Caco-2 (cell line): ENCODE measurements at regions not wholly inside any gene's neighbourhood (a gene's known extent, or its start where the extent isn't known, plus 50 kb on each side); places are given as distances from the start of the nearest gene placed in this dataset.

Source experiments
- BruUV-seq: library from RNA; stranded (reverse); fragments of 400-500 nt; replicated peaks from 2 replicates; lab custom pipeline; 2021; lab: Mats Ljungman, UMichigan
- CTCF ChIA-PET: fragments of 300-600 bp; sonication (Branson Sonifier 250); formaldehyde crosslinking; loops from one replicate; lab custom pipeline; 2022; ENCODE audit warnings: antibody characterized with exemption; lab: Charles Lee
- POLR2A ChIA-PET: fragments of 300-600 bp; sonication (Branson Sonifier 250); formaldehyde crosslinking; loops from one replicate; lab custom pipeline; 2022; ENCODE audit warnings: antibody characterized with exemption; lab: Charles Lee
- DNase-seq, 2 experiments: peaks; one replicate each; pipeline versions ENCODE4 v3.0.0 to v3.0.0-alpha.2; 2020 to 2022
- H3K27me3 ChIP-seq: replicated peaks from 2 replicates; pipeline ENCODE4 v1.6.0; 2011; ENCODE audit warnings: low read length; ENCODE audit not compliant: control insufficient read depth, insufficient read depth
- H3K36me3 ChIP-seq: 2 replicates; pipeline ENCODE4 v1.5.1; 2011; ENCODE audit warnings: low read length; ENCODE audit not compliant: control insufficient read depth, insufficient read depth
- H3K4me1 ChIP-seq: fragments of 250-450 bp; sonication (Bioruptor Pico); 2 replicates; pipeline ENCODE4 v1.5.1; 2020; ENCODE audit warnings: mild to moderate bottlenecking
- H3K4me3 ChIP-seq: 2 replicates; pipeline ENCODE4 v1.5.1; 2011; ENCODE audit warnings: low read depth, mild to moderate bottlenecking, control low read depth, low read length
- H3K9me3 ChIP-seq: fragments of 250-450 bp; sonication (Bioruptor Pico); 2 replicates; pipeline ENCODE4 v1.5.1; 2020; ENCODE audit warnings: mild to moderate bottlenecking, moderate library complexity
- H3K27ac Mint-ChIP-seq: one replicate; pipeline ENCODE4 v1.8.0; 2022; ENCODE audit warnings: mixed read lengths; ENCODE audit not compliant: unreplicated experiment
- H3K27me3 Mint-ChIP-seq: one replicate; pipeline ENCODE4 v1.8.0; 2022; ENCODE audit warnings: mixed read lengths; ENCODE audit not compliant: insufficient read depth, unreplicated experiment
- H3K36me3 Mint-ChIP-seq: one replicate; pipeline ENCODE4 v1.8.0; 2022; ENCODE audit warnings: mild to moderate bottlenecking, mixed read lengths; ENCODE audit not compliant: insufficient read depth, unreplicated experiment
- H3K4me1 Mint-ChIP-seq: one replicate; pipeline ENCODE4 v1.8.0; 2022; ENCODE audit warnings: low read depth, mixed read lengths; ENCODE audit not compliant: unreplicated experiment
- H3K4me3 Mint-ChIP-seq: one replicate; pipeline ENCODE4 v1.8.0; 2022; ENCODE audit warnings: mild to moderate bottlenecking, moderate library complexity, mixed read lengths; ENCODE audit not compliant: unreplicated experiment
- H3K9me3 Mint-ChIP-seq: one replicate; pipeline ENCODE4 v1.8.0; 2022; ENCODE audit warnings: mixed read lengths; ENCODE audit not compliant: unreplicated experiment
- CTCF ChIP-seq, 2 experiments: fragments of 200-600 bp in 1 of 2; IDR thresholded peaks; 1 replicate in 1 of 2; 2 replicates in 1 of 2; pipeline versions ENCODE4 v1.5.1 to v1.8.0; 2011 to 2022; ENCODE audit warnings: antibody characterized with exemption in 1 of 2, control low read depth in 1 of 2, inconsistent platforms in 1 of 2, low read depth in 1 of 2, low read length in 1 of 2, mild to moderate bottlenecking in 1 of 2, moderate library complexity in 1 of 2; ENCODE audit not compliant: insufficient read depth in 1 of 2, severe bottlenecking in 1 of 2, unreplicated experiment in 1 of 2
- intact Hi-C: fragments of 100-400 bp; cut with micrococcal nuclease; formaldehyde crosslinking; loops from one replicate; pipeline ENCODE4 v1.10.0; 2022; ENCODE audit not compliant: unreplicated experiment

- no peak overlapping the region for H3K4me3 ChIP-seq
- no peaks in the 10 kb centered on the region for H3K9me3 ChIP-seq
- H3K4me1 ChIP-seq, result peaks cover 5% of the 10 kb centered on the region; the same call in 1 of the 2 replicates
- BruUV-seq, result no TSS peak
- no peaks in the 10 kb centered on the region for H3K27me3 ChIP-seq
- Mint-ChIP-seq H3K27me3 (no peaks in the 10 kb centered on the region), H3K4me1 (peaks cover 13% of the 10 kb centered on the region), H3K36me3 (no peaks in the 10 kb centered on the region), H3K4me3 (no peak overlapping the region), H3K9me3 (no peaks in the 10 kb centered on the region), H3K27ac (no peak overlapping the region)
- no peaks in the 10 kb centered on the region for H3K36me3 ChIP-seq
- DNase-seq, result no peak
- POLR2A ChIA-PET, result no interaction called here
- no peak for TF ChIP-seq CTCF (IDR thresholded peaks at IDR 0.05; ENCODE audit: insufficient read depth in 1 of 2, low read depth in 1 of 2, low read length in 1 of 2, severe bottlenecking in 1 of 2, unreplicated experiment in 1 of 2)
- intact Hi-C loops, result no loop called here
- CTCF ChIA-PET, result no interaction called here
These were observed 108.9 kb upstream of the USP25 start for GRCh38 chr21:15620892-15621291.

DNA sequence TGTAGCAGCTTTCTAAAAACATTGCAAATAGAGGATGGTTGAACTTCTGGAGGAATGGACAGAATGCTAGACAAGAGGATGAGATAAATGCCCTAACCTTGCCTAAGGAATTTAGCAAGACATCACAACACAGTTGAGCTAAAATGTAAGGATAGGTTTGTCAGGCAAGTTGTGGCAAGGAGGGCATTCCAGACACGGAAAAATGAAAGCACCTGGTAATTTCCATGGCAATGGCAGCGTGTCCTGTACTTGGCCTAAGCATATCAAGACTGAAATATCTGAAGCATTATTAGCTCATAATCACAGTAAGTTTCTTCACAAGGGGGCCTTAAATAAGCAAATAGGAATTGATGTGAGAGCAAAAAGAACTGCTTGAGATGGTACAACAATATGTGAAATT, 105.1 kb upstream of the USP25 start:
- no TSS peak for BruUV-seq
- Mint-ChIP-seq H3K27me3 (no peaks in the 10 kb centered on the region), H3K27ac (no peak overlapping the region), H3K4me1 (no peaks in the 10 kb centered on the region), H3K4me3 (no peak overlapping the region), H3K9me3 (no peaks in the 10 kb centered on the region), H3K36me3 (no peaks in the 10 kb centered on the region)
- intact Hi-C loops, result no loop called here
- CTCF ChIA-PET, result no interaction called here
- H3K9me3 ChIP-seq, result no peaks in the 10 kb centered on the region
- no peak overlapping the region for H3K4me3 ChIP-seq
- POLR2A ChIA-PET, result no interaction called here
- H3K27me3 ChIP-seq, result no peaks in the 10 kb centered on the region
- H3K36me3 ChIP-seq, result no peaks in the 10 kb centered on the region
- peaks cover 20% of the 10 kb centered on the region for H3K4me1 ChIP-seq
- DNase-seq, result no peak
- TF ChIP-seq CTCF (IDR thresholded peaks at IDR 0.05; ENCODE audit: insufficient read depth in 1 of 2, low read depth in 1 of 2, low read length in 1 of 2, severe bottlenecking in 1 of 2, unreplicated experiment in 1 of 2), result no peak

GRCh38 chr21:15625363-15625762, 104.4 kb upstream of the USP25 start:
- Histone ChIP-seq H3K9me3 (no peaks in the 10 kb centered on the region), H3K36me3 (no peaks in the 10 kb centered on the region), H3K4me1 (peaks cover 20% of the 10 kb centered on the region), H3K27me3 (no peaks in the 10 kb centered on the region), H3K4me3 (no peak overlapping the region)
- intact Hi-C loops, result no loop called here
- no peak for TF ChIP-seq CTCF (IDR thresholded peaks at IDR 0.05; ENCODE audit: insufficient read depth in 1 of 2, low read depth in 1 of 2, low read length in 1 of 2, severe bottlenecking in 1 of 2, unreplicated experiment in 1 of 2)
- H3K36me3 Mint-ChIP-seq, result no peaks in the 10 kb centered on the region
- BruUV-seq, result no TSS peak
- POLR2A ChIA-PET, result no interaction called here
- CTCF ChIA-PET, result no interaction called here
- H3K9me3 Mint-ChIP-seq, result no peaks in the 10 kb centered on the region
- H3K27ac Mint-ChIP-seq, result no peak overlapping the region
- no peak for DNase-seq
- no peak overlapping the region for H3K4me3 Mint-ChIP-seq
- H3K4me1 Mint-ChIP-seq, result no peaks in the 10 kb centered on the region
- H3K27me3 Mint-ChIP-seq, result no peaks in the 10 kb centered on the region
